Natural killer cell (primary cell): ENCODE measurements at regions not wholly inside any gene's neighbourhood (a gene's known extent, or its start where the extent isn't known, plus 50 kb on each side); places are given as distances from the start of the nearest gene placed in this dataset.

Experiments
- ATAC-seq, 3 donors: fragments of 150-1000 bp in 2 of 3; fragments of 200-7000 bp in 1 of 3; cut with Tn5 transposase; 1 replicate in 1 of 3; 2 replicates in 2 of 3; pipeline ENCODE4 v1.10.0; 2021; ENCODE audit warnings: mild to moderate bottlenecking in 2 of 3, moderate library complexity in 2 of 3
- DNase-seq, 2 donors: peaks; one replicate each; pipeline versions ENCODE4 v3.0.0 to v3.0.0-alpha.2; 2013 to 2021; ENCODE audit warnings: mixed read lengths in 1 of 2
- H3K27ac ChIP-seq: one replicate; pipeline ENCODE4 v1.5.1; 2013; ENCODE audit warnings: mild to moderate bottlenecking, low read length
- H3K27me3 ChIP-seq: one replicate; pipeline ENCODE4 v1.6.1; 2013; ENCODE audit warnings: low read length; ENCODE audit not compliant: control insufficient read depth, insufficient read depth
- H3K36me3 ChIP-seq: one replicate; pipeline ENCODE4 v1.6.1; 2013; ENCODE audit warnings: low read length; ENCODE audit not compliant: control insufficient read depth, insufficient read depth
- H3K4me1 ChIP-seq: one replicate; pipeline ENCODE4 v1.6.1; 2013; ENCODE audit warnings: low read length; ENCODE audit not compliant: control insufficient read depth, insufficient read depth
- H3K4me3 ChIP-seq: one replicate; pipeline ENCODE4 v1.5.1; 2013; ENCODE audit warnings: low read length
- H3K9me3 ChIP-seq: one replicate; pipeline ENCODE4 v1.6.1; 2013; ENCODE audit warnings: low read length; ENCODE audit not compliant: control insufficient read depth, insufficient read depth
- H3K27ac Mint-ChIP-seq, 2 donors: one replicate each; pipeline ENCODE4 v1.8.0; 2022; ENCODE audit warnings: mild to moderate bottlenecking in 2 of 2, mixed read lengths in 2 of 2, moderate library complexity in 1 of 2
- H3K27me3 Mint-ChIP-seq, 2 donors: one replicate each; pipeline ENCODE4 v1.8.0; 2022; ENCODE audit warnings: low read depth in 2 of 2, mixed read lengths in 2 of 2
- H3K36me3 Mint-ChIP-seq: one replicate; pipeline ENCODE4 v1.8.0; 2022; ENCODE audit warnings: mixed read lengths
- H3K4me1 Mint-ChIP-seq, 2 donors: one replicate each; pipeline ENCODE4 v1.8.0; 2022; ENCODE audit warnings: mixed read lengths in 2 of 2
- H3K4me3 Mint-ChIP-seq: one replicate; pipeline ENCODE4 v1.8.0; 2022; ENCODE audit warnings: mild to moderate bottlenecking, moderate library complexity, mixed read lengths
- H3K9me3 Mint-ChIP-seq, 2 donors: one replicate each; pipeline ENCODE4 v1.8.0; 2022; ENCODE audit warnings: mixed read lengths in 2 of 2
- WGBS: methylation state at CpG from one replicate; pipeline ENCODE4 v1.1.7; 2013; ENCODE audit warnings: missing lambda C conversion rate; ENCODE audit not compliant: insufficient coverage; 5-methylcytosine and 5-hydroxymethylcytosine counted together
- intact Hi-C: fragments of 100-400 bp; cut with micrococcal nuclease; formaldehyde crosslinking; loops from one replicate; pipeline ENCODE4 v1.14.2; 2022
- TF ChIP-seq, protein P1 (sequence below): fragments of 200-600 bp; IDR thresholded peaks from one replicate; pipeline ENCODE4 v1.8.0; 2022; ENCODE audit warnings: antibody characterized with exemption

DNA sequence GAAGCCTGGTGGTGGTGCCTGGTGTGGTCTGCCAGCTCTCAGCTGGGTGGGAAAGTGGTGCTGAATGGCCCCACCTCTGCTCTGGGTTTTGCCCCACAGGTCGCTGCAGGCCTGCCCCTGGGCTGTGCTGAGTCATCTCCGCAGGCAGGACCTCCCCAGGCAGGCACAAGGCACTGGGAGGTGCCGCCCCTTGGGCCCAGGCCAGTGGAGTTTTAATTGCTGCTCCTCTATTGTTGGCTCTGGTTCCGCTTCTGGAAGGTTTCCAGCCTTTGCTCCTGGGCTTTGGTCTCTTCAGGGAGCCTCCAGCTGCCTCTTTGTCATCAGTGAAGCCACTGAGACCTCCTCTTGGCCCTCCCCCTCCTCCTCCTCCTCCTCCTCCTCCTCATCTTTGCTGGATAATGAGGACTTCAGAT is 180.3 kb upstream of the GRB10 start:
- ATAC-seq, result peak in 1 of 3 donors; percentile 22

DNA sequence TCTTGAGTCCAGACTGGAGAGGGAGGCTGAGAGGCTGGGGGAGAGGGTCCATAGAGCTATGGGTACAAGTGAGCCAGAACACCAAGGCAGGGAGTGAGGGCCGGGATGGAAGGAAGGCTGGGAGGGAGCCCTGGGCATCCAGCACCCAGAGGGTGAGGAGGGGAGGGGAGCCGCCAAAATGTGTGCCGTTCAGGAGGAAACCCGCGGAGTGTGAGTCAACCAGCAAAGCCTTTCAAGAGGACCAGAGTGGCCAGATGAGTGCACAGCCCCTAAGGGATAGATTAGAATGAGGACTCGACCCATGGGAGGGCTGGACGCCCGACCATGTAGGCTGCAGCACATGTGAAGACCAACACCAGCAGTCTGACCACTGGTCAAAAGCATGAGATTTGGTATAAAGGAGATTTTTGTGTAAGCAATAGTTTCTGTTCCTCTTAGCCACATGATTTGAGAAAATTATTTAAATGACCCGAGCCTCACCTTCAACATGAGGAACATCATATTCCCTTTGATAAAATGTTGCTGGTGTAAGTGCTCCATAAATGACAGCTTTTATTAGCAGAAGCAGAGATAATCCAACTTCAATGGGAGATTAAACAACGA is 179.7 kb upstream of the GRB10 start:
- Mint-ChIP-seq H3K27me3 (no peaks in the 10 kb centered on the region), H3K36me3 (no peaks in the 10 kb centered on the region), H3K4me3 (no peak overlapping the region), H3K9me3 (peaks cover 2% of the 10 kb centered on the region in 2 donors), H3K27ac (no peak overlapping the region), H3K4me1 (no peaks in the 10 kb centered on the region)
- H3K27ac ChIP-seq, result no peak overlapping the region
- H3K27me3 ChIP-seq, result no peaks in the 10 kb centered on the region
- no peak for DNase-seq
- intact Hi-C loops, result no loop called here
- H3K4me1 ChIP-seq, result no peaks in the 10 kb centered on the region
- H3K4me3 ChIP-seq, result no peak overlapping the region
- no peaks in the 10 kb centered on the region for H3K36me3 ChIP-seq
- ATAC-seq, result no peak
- WGBS, result 71% methylated on average over 9 of the region's 10 CpGs
- TF ChIP-seq, protein P1, sequence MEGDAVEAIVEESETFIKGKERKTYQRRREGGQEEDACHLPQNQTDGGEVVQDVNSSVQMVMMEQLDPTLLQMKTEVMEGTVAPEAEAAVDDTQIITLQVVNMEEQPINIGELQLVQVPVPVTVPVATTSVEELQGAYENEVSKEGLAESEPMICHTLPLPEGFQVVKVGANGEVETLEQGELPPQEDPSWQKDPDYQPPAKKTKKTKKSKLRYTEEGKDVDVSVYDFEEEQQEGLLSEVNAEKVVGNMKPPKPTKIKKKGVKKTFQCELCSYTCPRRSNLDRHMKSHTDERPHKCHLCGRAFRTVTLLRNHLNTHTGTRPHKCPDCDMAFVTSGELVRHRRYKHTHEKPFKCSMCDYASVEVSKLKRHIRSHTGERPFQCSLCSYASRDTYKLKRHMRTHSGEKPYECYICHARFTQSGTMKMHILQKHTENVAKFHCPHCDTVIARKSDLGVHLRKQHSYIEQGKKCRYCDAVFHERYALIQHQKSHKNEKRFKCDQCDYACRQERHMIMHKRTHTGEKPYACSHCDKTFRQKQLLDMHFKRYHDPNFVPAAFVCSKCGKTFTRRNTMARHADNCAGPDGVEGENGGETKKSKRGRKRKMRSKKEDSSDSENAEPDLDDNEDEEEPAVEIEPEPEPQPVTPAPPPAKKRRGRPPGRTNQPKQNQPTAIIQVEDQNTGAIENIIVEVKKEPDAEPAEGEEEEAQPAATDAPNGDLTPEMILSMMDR, result no peak
- H3K9me3 ChIP-seq, result peaks cover 2% of the 10 kb centered on the region

More for the DNA sequence above, 180.3 kb upstream of the GRB10 start:
- Mint-ChIP-seq H3K27me3 (no peaks in the 10 kb centered on the region), H3K4me1 (no peaks in the 10 kb centered on the region), H3K4me3 (no peak overlapping the region), H3K27ac (no peak overlapping the region), H3K36me3 (no peaks in the 10 kb centered on the region), H3K9me3 (peaks cover 2 to 5% of the 10 kb centered on the region in 2 donors)
- no peaks in the 10 kb centered on the region for H3K4me1 ChIP-seq
- H3K9me3 ChIP-seq, result peaks cover 2% of the 10 kb centered on the region
- no peaks in the 10 kb centered on the region for H3K36me3 ChIP-seq
- H3K27ac ChIP-seq, result no peak overlapping the region
- DNase-seq, result no peak
- TF ChIP-seq, protein P1, result no peak
- intact Hi-C loops, result no loop called here
- 18% methylated on average over 4 of the region's 4 CpGs for WGBS
- no peaks in the 10 kb centered on the region for H3K27me3 ChIP-seq
- no peak overlapping the region for H3K4me3 ChIP-seq

DNA sequence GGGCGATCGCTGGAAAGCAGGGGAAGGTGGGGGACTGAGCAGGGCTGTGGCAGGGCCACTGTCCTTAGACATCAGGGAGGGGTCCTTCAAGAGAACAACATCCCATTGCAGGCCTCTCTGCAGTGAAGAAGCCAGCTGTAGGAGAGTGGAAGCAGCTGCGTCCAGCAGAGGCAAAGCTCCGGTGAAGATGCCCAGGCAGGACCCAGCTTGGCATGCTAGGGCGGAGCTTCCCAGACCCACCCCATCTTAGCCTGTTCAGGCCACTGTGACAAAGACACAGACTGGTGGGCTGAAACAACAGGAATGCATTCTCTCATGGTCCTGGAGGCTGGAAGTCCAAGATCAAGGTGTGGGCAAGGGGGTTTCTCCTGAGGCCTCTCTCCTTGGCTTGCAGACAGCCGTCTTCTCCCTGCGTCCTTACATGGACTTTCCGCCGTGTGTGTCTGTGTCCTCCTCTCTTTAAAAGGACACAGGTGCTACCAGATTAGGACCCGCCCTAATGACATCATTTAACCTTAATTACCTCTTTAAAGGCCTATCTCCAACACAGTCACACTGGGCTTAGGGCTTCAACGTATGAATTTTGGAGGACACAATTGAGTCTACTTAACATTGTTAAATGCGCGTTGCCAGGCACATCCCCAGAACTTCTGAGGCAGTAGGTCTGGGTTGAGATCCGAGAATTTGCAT is 178.1 kb upstream of the GRB10 start:
- intact Hi-C loops, result no loop called here
- Mint-ChIP-seq H3K27ac (no peak overlapping the region), H3K27me3 (no peaks in the 10 kb centered on the region), H3K4me1 (no peaks in the 10 kb centered on the region), H3K36me3 (no peaks in the 10 kb centered on the region), H3K9me3 (no peaks in the 10 kb centered on the region), H3K4me3 (no peak overlapping the region)
- Histone ChIP-seq H3K36me3 (no peaks in the 10 kb centered on the region), H3K27me3 (no peaks in the 10 kb centered on the region), H3K4me1 (no peaks in the 10 kb centered on the region), H3K9me3 (no peaks in the 10 kb centered on the region), H3K27ac (no peak overlapping the region), H3K4me3 (no peak overlapping the region)
- ATAC-seq (no peak), DNase-seq (no peak)
- 85% methylated on average over 14 of the region's 14 CpGs for WGBS
- TF ChIP-seq, protein P1, result no peak

DNA sequence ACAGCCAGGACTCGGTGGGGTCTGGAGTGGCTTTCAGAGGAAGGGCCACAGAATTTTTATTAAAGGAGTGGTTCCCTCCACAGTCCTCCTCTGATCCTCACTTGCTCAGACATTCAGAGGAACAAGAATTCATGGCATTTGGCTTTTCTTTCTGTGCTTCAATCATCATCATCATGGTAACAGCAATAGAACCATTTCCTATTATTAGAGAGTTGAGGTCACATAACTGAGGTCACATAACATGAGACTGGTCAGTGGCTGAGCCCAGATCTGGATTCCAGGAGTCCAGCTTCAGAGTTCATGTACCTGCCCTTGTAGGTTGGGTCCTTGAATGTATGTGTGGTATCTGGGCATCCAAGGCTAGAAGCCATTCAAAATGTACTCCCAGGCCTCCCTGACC is 177.3 kb upstream of the GRB10 start:
- Histone ChIP-seq H3K27ac (no peak overlapping the region), H3K9me3 (no peaks in the 10 kb centered on the region), H3K27me3 (no peaks in the 10 kb centered on the region), H3K36me3 (no peaks in the 10 kb centered on the region), H3K4me3 (no peak overlapping the region), H3K4me1 (no peaks in the 10 kb centered on the region)
- Mint-ChIP-seq H3K27ac (no peak overlapping the region), H3K27me3 (no peaks in the 10 kb centered on the region), H3K4me1 (no peaks in the 10 kb centered on the region), H3K9me3 (no peaks in the 10 kb centered on the region), H3K36me3 (no peaks in the 10 kb centered on the region), H3K4me3 (no peak overlapping the region)
- DNase-seq, result no peak
- ATAC-seq, result no peak
- TF ChIP-seq, protein P1, result no peak
- 92% methylated on average over 1 of the region's 1 CpG for WGBS
- intact Hi-C loops, result no loop called here
